HG02610 (cell line): ENCODE measurements at regions not wholly inside any gene's neighbourhood (a gene's known extent, or its start where the extent isn't known, plus 50 kb on each side); places are given as distances from the start of the nearest gene placed in this dataset.
"Not testable (repeated sequence)": the region's sequence is repeated elsewhere in the genome, so short reads cannot be mapped to it uniquely, and the experiment has no call there.

ENCODE experiments used
- ATAC-seq: cut with Tn5 transposase; IDR thresholded peaks from one replicate; pipeline ENCODE4 v1.9.1; 2021; ENCODE audit warnings: mild to moderate bottlenecking, moderate library complexity; ENCODE audit not compliant: unreplicated experiment

DNA sequence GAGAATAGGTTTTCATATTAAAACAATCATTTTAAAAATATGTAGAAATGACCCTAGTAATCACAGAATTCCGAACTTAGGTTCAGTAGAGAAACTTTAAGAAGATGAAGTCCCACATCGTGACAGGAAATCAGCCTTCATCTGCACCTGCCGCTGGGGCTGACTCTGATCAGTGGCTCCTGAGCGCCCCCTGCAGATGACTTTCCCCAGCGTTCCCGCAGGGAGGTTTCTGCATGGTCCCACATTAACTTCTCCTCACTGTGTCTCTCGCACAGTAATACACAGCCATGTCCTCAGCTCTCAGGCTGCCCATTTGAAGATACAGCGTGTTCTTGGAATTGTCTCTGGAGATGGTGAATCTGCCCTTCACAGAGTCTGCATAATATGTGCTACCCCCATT, 1131.1 kb downstream of the TMEM121 start:
- no peak for ATAC-seq

DNA sequence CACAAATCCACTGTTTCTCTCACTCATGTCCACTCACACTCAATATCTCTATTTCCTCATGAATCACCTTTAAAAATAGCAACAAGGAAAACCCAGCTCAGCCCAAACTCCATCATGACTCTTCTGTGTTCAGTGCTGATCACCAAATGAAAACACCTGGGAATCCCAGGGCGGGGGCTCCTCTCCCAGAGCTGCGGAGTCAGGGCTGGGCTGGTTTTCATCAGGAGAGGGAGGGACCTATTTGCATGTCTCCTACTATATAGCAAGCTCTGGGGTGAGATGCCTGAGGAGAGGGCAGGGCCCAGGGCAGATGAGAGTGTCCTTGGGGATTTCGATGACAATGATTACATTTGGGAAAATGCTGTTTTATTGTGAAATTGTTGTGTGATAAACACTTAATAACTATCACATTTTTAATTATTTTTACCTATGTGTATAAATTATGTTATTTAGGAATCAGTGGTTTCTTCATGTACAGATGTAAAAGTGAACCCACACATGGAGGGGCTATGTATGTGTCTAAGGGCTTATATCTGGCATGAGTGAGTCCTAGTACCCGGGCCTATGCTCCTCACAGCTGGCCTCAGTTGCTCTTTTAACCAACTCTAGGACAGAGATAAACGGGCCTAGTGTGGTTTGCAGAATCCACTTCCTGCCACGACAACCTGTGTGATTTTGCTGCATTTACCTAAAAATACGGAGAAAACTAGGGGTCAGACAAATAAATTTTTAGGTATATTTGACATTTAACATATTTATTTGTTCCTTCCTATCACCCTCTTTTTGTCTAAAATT, 1131.9 kb downstream of the TMEM121 start:
- ATAC-seq: not testable (repeated sequence)

DNA sequence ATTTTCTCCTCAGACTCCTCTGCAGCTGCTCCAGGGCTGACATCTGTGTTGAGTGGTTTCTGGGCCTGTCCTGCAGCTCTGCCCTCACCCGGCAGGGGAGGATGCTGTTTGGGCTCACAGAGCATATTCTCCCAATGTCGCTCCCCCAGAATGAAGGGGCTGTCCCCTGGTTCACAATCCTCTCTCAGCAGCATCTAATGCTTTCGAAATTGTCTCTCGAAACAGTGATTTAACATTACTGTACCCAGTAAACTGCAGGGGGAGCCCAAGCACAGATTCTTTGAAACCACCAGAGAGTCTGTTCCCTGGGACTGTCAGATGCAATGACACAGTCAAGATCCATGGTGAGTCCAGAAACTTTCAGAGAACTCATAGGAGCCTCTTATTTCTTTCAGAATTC, 1135.2 kb downstream of the TMEM121 start:
- ATAC-seq: peak; percentile 52

DNA sequence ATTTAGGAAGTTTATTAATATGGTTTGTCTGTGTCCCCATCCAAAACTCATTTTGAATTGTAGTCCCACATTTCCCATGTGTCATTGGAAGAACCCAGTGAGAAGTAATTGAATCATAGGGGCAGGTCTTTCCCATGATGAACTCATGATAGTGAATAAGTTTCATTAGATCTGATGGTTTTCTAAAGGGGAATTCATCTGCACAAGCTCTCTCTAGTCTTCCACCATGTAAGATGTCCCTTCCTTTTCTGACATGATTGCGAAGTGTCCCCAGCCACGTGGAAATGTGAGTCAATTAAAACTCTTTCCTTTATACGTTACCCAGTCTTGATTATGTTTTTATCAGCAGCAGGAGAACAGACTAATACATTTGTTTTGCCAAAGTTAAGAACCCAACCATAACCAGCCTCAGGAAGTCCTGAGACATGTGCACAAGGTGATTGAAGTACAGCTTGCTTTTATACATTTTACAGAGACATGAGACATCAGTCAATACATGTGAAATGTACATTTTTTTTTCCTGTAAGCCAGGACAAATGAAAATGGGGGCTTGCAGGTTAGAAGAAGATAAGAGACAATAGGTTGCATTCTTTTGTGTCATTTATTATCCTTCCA, 1136.7 kb downstream of the TMEM121 start:
- no peak for ATAC-seq

DNA sequence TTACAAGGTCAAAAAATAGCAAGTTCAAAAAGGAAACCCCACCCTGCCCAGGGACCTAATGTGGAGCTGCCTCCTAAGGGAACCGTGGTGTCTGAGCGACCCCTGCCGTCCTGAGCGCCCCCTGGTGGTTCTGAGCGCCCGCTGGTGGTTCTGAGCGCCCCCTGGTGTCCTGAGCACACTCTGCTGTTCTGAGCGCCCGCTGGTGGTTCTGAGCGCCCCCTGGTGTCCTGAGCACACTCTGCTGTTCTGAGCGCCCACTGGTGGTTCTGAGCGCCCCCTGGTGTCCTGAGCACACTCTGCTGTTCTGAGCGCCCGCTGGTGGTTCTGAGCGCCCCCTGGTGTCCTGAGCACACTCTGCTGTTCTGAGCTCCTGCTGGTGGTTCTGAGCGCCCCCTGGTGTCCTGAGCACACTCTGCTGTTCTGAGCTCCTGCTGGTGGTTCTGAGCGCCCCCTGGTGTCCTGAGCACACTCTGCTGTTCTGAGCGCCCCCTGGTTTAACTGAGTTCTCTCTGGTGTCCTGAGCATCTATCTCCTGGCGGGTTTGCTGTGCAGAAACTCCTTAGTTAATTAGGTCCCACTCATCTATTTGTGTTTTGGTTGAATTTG, 1137.5 kb downstream of the TMEM121 start:
- not testable (repeated sequence) for ATAC-seq

DNA sequence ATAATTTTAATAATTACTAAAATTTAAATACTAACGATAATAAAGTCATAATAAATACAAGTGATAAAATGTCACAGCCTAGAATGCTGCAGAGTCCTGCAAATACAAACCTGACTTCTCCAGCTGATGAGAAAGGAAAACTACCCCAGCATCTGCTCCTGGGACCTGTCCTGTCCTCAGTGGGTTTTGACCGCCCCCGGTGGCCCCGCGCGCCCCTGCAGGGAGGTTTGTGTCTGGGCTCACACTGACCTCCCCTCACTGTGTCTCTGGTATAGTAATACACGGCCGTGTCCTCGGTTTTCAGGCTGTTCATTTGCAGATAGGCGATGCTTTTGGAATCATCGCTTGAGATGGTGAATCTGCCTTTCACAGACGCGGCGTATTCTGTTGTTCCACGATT, 1139.4 kb downstream of the TMEM121 start:
- no peak for ATAC-seq

DNA sequence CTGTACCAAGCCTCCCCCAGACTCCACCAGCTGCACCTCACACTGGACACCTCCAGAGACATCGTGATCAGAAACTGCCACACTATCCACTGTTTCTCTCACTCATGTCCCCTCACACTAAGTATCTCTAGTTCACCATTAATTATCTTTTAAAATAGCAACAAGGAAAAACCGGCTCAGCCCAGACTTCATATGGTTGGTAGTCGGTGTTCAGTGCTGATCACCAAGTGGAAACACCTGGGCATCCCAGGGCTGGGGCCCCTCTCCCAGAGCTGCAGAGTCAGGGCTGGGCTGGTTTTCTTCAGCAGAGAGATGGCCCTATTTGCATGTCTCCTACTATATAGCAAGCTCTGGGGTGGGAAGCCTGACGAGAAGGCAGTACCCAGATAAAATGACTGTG, 1140.0 kb downstream of the TMEM121 start:
- no peak for ATAC-seq

DNA sequence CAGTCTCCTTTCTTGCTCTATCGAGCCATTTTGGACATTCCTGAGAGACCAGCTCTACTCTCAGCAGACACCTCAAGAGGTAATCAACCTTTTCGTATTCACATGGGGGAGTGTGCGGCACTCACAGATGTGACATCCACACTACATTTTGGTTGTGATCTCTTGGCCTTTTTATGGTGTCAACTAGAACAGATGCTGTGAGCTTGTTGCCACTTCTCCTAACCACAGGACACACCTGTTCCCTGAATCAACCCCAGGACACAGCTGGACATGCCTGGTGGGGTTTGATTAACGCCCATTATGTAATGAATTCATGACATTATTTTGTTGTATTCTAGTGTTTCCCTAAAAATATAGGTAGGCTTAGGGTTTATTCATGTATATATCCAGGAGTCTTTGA, 1143.6 kb downstream of the TMEM121 start:
- ATAC-seq: no peak

DNA sequence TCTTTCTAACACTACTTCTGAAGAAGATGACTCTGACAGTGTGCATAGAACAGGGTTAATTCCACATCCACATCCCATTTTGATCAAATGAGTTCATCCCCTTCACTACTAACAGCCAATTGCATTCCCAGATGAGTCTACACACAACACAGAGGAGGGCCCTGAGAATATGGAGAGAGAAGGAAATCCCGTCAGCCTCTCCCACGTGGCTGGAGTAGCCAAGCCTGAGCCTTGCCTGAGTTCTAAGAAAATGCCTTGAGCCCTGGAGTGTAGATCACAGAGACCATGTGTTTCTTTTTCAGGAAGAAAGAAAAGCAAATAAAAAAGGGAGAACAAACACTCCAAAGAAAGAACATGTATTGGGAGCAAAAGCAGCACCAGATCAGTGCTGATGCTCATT, 1147.7 kb downstream of the TMEM121 start:
- not testable (repeated sequence) for ATAC-seq

DNA sequence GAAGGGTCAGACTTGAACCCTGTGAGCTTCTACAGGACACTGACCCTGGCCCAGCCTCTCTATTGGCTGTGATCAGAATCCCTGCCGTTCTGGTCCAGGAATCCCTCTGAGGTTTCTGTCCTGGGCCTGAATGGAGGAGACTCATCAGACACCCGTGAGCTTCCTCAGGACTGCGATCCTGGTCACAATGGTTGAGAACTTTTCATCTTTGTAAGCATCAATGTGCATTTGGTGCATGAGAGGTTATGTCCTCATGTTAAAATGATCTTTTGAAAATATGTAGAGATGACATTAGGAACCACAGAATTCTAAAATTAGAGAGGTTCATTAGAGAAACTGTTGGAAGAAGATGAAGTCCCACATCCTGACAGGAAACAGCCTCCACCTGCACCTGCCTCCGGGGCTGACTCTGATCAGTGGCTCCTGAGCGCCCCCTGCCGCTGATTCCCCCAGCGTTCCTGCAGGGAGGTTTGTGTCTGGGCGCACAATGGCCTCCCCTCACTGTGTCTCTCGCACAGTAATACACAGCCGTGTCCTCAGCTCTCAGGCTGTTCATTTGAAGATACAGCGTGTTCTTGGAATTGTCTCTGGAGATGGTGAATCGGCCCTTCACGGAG, 1148.2 kb downstream of the TMEM121 start:
- ATAC-seq: not testable (repeated sequence)

DNA sequence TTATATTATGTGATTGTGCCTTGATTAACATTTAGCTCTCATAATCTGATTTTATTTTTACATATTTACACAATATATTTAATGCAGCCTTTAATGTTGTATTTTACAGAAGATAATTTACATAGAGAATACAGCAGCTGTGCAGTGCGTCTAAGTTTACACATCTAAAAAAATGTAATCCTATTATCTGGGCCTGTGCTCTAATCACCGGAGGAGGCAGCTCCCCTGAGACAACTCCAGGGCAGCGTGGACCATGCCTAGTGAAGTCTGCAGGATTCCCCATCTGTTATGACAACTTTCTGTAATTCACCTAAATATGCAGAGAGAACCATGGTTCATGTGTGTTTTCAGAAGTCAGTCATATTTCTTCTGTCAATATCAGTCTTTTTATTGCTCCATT, 1149.3 kb downstream of the TMEM121 start:
- ATAC-seq: not testable (repeated sequence)

DNA sequence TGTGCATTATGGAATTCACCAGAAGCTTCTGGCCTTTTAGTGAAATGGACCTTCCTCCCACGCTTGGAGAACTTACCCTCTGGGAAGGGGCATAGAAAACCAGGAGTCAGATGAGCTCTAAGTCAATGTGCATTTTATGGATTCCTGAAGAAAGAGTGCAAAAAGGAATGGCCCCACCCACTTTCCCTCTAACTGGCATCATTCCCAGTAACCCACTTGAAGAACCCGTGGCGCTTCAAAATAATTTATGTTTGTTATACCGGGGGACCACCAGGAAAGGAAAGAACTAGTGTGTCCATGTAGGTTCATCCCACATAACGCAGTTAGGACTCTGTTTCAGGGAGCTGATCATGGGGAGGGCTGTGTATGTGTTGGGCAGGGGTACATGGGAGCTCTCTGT, 1153.4 kb downstream of the TMEM121 start:
- ATAC-seq: no peak

DNA sequence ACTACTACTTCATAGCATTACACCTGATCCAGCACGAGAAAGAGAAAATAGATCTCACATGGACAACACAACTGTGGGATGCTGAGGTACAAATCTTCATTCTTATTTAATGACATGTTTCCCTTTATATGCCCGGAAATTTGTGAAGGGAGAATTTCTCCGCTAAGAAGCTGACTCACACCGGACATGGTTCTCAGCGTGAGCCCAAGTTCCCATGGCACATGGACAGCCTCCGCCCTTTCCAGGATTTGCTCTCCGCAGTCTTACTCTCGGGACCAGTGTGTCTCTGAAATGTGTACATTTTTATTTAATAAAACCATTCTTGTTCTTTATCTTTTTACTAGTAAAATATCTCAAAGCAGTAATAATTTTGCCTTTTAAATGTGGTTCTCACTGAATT, 1154.8 kb downstream of the TMEM121 start:
- ATAC-seq: no peak

DNA sequence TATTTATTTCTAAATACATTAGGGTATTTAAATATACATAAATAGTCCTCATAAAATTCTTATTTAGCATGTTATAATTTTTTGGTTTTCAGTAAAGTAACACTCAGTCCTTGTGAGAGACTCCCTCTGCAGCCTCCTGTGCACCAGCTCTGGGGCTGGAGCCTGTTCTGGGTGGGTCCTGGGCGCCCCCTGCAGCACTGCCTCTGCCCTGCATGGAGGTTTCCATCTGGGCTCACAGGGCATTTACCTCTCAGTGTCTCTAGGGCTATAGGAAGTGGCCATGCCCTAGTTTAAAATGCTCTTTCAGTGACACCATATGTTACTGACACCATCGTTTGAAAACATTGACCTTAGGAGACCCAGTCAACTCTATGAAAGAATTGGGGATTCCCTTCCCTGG, 1155.2 kb downstream of the TMEM121 start:
- no peak for ATAC-seq

DNA sequence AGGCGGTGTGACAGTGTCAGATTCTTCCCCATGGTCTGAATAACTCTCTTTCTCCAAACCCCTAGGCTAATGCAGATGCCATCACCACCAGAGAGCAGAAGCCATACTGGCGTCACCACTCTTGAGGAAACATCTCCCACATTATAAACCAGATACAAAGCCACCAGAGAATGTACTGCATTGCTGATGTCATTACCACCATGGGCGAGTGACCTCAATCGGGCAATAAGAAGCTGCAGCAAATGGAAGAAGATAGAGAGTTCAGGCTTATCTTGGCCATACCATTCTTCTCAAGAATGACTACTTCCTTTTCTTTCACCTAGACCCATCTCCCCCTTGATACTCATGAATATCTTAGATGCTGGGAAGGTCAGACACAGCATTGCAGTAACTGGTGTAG, 1157.2 kb downstream of the TMEM121 start:
- ATAC-seq: no peak

DNA sequence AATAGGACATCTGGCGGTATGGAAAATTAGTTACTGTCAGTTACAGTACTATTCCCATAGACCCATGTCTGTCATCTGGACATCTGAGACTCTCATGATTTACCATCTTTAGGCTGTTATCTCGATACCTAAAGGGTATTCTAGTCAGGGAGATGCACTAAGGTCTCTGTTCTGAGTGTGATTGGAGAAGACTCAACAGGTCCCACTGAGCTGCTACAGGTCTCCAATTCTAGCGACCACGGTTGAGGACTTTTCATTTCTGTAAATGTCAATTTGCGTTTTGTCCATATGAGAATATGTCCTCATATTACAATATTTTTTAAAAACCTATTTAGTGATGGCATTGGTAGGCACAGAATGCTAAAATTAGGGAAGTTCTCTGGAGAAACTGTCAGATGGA, 1160.2 kb downstream of the TMEM121 start:
- no peak for ATAC-seq

DNA sequence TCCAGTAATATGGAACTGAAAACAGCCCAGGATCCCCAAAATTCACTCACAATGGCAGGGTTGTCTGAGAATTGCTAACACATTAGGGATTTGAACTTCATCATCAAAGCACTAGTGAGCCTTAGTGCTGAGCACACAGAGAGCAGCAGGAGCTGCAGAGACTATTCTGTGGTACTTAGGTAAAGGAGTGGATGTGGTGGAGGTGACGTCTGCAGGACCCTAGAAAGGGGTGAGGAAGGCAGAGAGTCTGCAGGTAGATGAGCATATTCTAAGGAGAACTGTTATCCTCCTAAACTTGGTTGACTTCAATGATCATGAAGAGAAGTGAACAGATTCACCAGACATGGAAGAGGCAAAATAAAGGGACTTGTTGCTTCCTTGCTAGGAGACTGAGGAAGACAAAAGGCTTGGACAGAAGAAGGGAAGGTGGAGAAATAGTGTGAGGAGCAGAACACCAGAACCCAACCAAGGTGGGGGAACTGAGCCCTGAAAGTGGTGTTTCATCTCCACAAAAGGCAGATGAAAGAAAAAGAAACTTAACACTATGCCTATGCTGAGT, 1164.0 kb downstream of the TMEM121 start:
- ATAC-seq: no peak

DNA sequence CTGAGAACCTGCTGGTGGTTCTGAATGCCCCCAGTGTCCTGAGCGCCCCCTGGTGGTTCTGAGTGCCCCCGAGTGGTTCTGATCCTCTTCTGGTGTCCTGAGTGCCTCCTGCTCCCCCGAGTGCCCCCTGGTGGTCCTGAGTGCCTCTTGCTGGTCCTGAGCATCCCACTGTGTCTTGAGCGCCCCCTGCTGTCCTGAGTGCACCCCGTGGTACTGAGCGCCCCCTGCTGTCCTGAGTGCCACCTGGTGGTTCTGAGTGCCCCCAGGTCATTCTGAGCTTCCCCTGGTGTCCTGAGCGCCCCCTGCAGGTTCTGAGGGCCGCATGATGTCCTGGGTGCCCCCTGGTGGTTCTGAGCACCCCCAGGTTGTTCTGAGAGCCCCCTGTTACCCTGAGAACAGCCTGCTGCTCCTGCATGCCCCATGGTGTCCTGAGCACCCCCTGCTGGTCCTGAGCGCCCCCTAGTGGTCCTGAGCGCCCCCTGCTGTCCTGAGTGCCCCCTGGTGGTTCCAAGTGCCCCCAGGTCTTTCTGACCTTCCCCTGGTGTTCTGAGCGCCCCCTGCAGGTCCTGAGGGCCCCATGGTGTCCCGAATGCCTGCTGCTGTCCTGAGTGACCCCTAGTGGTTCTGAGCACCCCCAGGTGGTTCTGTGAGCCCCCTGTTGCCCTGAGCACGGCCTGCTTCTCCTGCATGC, 1165.4 kb downstream of the TMEM121 start:
- ATAC-seq: peak; percentile 58

DNA sequence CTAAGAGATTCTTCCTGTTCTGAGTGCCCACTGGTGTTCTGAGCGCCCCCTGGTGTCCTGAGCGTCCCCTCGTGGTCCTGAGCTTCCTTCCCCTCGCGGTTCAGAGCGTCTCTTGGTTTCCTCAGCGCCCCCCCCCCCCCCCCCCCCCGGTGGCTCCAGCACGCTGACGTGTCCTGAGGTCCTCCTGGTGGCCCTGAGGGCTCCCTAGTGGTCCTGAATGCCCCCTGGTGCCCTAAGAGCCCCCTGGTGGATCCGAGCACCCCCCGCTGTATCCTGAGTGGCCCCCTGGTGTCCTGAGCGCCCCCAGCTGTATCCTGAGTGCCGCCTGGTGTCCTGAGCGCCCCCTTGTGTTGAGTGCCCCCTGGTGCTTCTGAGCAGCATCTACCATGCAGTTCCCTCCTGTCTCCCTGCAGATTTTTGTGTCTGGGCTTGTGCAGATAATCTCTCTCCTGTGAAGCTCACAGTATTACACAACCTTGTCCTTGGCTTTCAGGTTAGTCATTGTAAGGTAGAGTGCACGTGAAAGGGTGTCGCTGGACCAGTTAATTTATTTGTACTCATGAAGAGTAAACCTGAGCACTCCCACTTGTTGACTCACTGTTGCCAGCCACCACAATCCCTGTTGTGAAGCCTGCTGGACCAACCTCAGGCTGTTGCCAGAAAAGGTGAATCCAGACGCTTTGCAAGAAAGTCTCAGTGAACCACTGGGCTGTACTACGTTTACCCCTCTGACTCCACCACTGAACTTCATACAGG, 1168.4 kb downstream of the TMEM121 start:
- ATAC-seq: no peak

DNA sequence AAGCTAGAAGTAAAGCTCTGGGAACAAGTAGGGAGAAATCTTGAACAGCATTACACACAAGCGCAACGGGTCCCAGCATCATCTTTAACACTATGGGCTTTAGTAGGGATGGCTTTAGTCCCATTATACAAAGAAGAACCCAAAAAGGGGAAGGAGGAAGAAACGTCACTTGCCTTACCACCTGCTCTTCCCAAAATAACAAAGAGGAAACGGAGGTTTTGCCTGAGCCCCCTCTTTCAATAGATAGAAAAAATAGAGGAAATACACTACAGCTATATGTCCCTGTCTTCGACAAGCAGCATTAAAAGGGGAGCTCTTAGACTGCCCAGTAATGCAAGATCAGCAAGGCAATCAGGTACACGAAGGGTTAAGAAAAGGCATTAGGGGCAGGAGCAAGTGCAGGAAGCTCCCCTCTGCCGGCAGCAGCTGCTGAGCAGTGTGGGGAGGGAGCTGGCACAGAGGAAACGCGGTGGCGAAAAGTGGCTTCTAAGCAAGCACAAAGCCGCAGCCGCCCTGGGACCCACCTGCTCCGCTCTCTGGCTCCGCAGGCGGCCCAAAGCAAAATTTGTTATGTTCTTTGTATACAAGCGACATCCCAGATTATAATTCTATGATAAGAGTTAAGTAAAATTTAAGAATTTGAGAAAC, 1172.4 kb downstream of the TMEM121 start:
- ATAC-seq: peak; percentile 71
